ENCODE measurements at regions not wholly inside any gene's neighbourhood (a gene's known extent, or its start where the extent isn't known, plus 50 kb on each side); places are given as distances from the start of the nearest gene placed in this dataset.
A peak's percentile ranks its signal among the peaks of the same experiment; 100 is the strongest.

GRCh38 chr6:20038410-20039204, 173.7 kb downstream of the MBOAT1 start:
- intact Hi-C loops (cut with micrococcal nuclease; ENCODE audit: unreplicated experiment) = no loop called here
- Histone ChIP-seq H3K36me3 (ENCODE audit: insufficient read depth, low read length, poor library complexity, severe bottlenecking) (no peaks in the 10 kb centered on the region), H3K4me1 (ENCODE audit: insufficient read depth, low read length, poor library complexity, severe bottlenecking) (no peaks in the 10 kb centered on the region), H3K27me3 (replicated peaks; ENCODE audit: insufficient read depth, low read depth, low read length, poor library complexity) (no peaks in the 10 kb centered on the region), H3K4me3 (ENCODE audit: low read depth, low read length, poor library complexity, severe bottlenecking) (no peak overlapping the region), H3K9me3 (ENCODE audit: low read depth, low read length, poor library complexity, severe bottlenecking) (no peaks in the 10 kb centered on the region), H3K27ac (ENCODE audit: low read depth, low read length, poor library complexity, severe bottlenecking) (no peak overlapping the region)
- no TSS peak for BruUV-seq (replicated peaks)
- TF ChIP-seq CTCF (conservative IDR thresholded peaks at IDR 0.05; ENCODE audit: low read depth, low read length) (no peak), EZH2 (IDR thresholded peaks at IDR 0.05; ENCODE audit: borderline replicate concordance, low read depth, low read length, poor library complexity, severe bottlenecking) (no peak)
- CTCF ChIA-PET = no interaction called here
- DNase-seq (ENCODE audit: low spot score) = peak; percentile 10
- POLR2A ChIA-PET (ENCODE audit: low non-redundant PET) = no interaction called here

- ChIA-PET POLR2A (ENCODE audit: low non-redundant PET) (no interaction called here), CTCF (no interaction called here)
- Histone ChIP-seq H3K9me3 (ENCODE audit: low read depth, low read length, poor library complexity, severe bottlenecking) (no peaks in the 10 kb centered on the region), H3K27ac (ENCODE audit: low read depth, low read length, poor library complexity, severe bottlenecking) (no peak overlapping the region), H3K27me3 (replicated peaks; ENCODE audit: insufficient read depth, low read depth, low read length, poor library complexity) (no peaks in the 10 kb centered on the region), H3K36me3 (ENCODE audit: insufficient read depth, low read length, poor library complexity, severe bottlenecking) (no peaks in the 10 kb centered on the region), H3K4me3 (ENCODE audit: low read depth, low read length, poor library complexity, severe bottlenecking) (no peak overlapping the region), H3K4me1 (ENCODE audit: insufficient read depth, low read length, poor library complexity, severe bottlenecking) (no peaks in the 10 kb centered on the region)
- no peak for TF ChIP-seq CTCF (conservative IDR thresholded peaks at IDR 0.05; ENCODE audit: low read depth, low read length)
- no peak for TF ChIP-seq EZH2 (IDR thresholded peaks at IDR 0.05; ENCODE audit: borderline replicate concordance, low read depth, low read length, poor library complexity, severe bottlenecking)
- DNase-seq (ENCODE audit: low spot score) = no peak
- intact Hi-C loops (cut with micrococcal nuclease; ENCODE audit: unreplicated experiment) = no loop called here
- no TSS peak for BruUV-seq (replicated peaks)
Observed at GRCh38 chr6:20044883-20045282, 167.4 kb downstream of the MBOAT1 start.
